Stimulated activated CD4-positive, alpha-beta T cell treated with anti-CD3 and anti-CD28 coated beads, Interleukin-2, amount 100 ng/mL, for 4 hours (primary cell): ENCODE measurements at regions not wholly inside any gene's neighbourhood (a gene's known extent, or its start where the extent isn't known, plus 50 kb on each side); places are given as distances from the start of the nearest gene placed in this dataset.
"Not testable (repeated sequence)": the region's sequence is repeated elsewhere in the genome, so short reads cannot be mapped to it uniquely, and the experiment has no call there.

Experiments used
- DNase-seq: peaks from one replicate; pipeline ENCODE4 v3.0.0-alpha.2; 2020; ENCODE audit warnings: low read depth

GRCh38 chr1:89436856-89437255 is 73.0 kb downstream of the GBP6 start:
- no peak for DNase-seq

GRCh38 chr1:89438301-89438700 is 74.4 kb downstream of the GBP6 start:
- DNase-seq, result not testable (repeated sequence)

GRCh38 chr1:89440911-89441310 is 77.1 kb downstream of the GBP6 start:
- no peak for DNase-seq

DNA sequence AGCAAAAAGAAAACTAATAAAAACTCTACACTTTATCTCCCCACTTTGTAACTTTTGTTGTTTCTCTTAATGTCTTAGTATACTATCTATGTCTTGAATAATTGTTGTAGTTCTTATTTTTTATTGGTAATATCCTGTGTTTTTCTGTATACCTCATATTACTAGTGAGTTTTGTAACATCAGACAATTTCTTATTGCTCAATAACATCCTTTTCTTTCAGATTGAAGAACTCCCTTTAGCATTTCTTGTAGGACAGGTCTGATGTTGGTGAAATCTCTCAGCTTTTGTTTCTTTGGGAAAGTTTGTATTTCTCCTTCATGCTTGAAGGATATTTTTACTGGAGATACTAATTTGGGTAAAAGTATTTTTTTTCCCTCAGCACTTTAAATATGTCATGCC is 79.8 kb upstream of the LRRC8B start:
- no peak for DNase-seq

GRCh38 chr1:89451011-89451410 is 73.6 kb upstream of the LRRC8B start:
- peak; percentile 24 for DNase-seq

- DNase-seq, result no peak
These were observed 71.3 kb upstream of the LRRC8B start for GRCh38 chr1:89453123-89453972.

- peak; percentile 58 for DNase-seq
These were observed 69.6 kb upstream of the LRRC8B start for GRCh38 chr1:89454845-89455521.

- DNase-seq, result no peak
These were observed 67.6 kb upstream of the LRRC8B start for GRCh38 chr1:89457046-89457445.

DNA sequence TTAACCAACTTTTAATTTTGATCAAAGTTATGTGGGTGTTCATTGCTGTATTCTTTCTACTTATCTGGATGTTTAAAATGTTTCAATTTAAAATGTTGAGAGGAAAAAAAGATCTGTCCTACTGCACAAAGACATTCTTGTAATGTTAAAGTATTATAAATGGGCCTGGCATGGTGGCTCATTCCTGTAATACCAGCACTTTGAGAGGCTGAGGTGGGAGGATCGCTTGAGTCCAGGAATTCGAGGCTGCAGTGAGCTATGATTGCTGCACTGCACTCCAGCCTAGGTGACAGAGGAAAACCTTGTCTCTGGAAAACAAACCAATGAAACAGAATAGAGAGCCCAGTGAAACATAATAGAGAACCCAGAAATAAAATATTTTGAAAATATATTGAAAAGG is 65.5 kb upstream of the LRRC8B start:
- no peak for DNase-seq

DNA sequence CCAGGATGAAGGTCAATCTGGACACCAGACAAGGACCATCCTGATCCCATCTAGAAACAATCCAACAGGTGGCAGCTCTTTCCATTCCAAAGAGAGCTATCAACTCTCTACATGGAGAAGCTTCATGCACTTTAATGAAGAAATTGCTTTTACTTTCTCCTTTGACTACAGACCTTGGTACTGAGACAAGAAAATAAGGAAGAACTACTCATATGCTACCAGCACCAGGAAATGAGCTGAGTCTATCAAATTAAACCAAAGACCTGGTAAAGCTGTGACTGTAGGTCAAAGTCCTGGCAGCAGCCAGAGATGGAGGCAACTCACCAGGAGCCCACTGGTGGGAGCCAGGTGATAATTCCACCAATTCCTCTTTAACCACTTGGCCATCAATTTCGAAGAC is 64.3 kb upstream of the LRRC8B start:
- DNase-seq, result no peak

DNA sequence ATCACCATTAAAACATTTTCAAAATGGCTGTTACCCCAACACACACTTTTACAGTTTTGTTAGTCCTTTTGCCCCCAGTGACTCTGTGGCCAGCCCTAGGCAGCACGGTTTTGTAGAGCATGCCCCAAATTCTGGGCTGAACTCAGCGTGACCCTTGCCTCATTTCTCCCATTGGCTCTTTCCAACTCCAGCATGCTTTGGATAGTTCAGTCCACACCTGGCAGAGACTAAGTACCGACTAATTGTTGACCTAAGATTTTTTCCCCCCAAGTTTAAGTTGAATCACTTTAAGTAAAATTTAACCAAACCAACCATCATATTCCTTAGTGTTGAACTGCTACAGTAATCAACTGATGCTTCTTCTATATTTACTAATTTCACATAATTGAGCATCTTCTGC is 62.4 kb upstream of the LRRC8B start:
- DNase-seq, result no peak

DNA sequence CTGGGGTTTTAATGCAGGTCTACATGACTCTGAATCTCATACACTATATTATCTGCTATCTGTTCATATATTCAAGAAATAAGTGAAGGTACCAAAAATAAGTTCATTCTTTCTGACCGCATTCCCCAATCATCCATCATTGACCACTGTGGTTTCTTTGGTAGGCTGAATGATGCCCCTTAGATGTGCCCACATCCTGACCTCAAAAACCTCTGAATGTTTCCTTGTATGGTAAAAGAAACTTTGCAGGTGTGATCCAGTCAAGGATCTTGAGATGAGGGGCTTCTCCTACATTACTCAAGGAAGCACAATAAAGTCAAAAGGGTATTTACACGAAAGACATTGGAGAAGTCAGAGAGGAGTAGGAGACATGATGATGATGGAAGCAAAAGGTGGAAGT is 60.6 kb upstream of the LRRC8B start:
- no peak for DNase-seq

DNA sequence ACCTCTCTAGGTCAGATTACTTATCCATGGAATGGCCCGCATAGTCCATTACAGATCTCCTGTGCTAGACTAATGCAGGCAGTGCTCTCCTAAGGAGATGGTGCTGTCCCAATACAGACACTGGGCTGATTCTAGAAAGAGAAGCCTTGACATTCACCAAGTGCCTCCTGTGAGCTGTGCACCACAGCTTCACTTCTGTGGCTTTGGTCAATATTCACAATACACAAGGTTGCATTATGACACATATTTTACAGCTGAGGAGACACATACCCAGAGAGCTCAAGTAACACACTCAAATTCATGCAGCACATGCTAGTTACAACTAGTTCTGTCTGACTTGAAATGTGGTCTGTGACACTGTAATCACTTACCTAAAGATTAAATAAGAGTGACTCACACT is 59.4 kb upstream of the LRRC8B start:
- no peak for DNase-seq

GRCh38 chr1:89466307-89466930 is 58.2 kb upstream of the LRRC8B start:
- DNase-seq, result no peak

- no peak for DNase-seq
These were observed 52.4 kb upstream of the LRRC8B start for GRCh38 chr1:89472253-89472652.

DNA sequence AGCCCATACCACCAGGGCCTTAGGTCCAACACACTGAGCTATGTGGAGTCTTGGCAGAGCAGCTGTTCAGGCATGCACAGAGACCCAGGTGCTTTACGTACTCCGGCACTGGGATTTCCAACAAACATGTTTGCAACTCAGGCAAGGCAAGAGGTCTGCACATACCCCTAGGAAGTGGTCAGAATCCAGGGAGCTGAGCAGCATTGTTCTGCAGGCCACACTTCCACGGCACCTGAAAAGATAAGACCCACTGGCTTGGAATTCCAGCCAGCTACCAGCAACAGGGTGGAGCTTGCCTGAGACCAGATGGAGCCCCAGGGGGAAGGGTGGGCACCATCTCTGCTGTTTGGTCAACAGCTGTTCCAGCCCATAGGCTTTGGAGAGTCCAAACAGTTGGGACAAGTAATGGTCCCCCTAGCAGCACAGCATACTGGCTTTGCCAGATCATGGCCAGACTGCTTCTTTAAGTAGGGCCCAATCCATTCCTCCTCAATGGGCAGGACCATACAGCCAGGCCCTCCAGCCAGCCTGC is 51.7 kb upstream of the LRRC8B start:
- DNase-seq, result no peak
